Endothelial cell of umbilical vein (primary cell): ENCODE measurements at regions not wholly inside any gene's neighbourhood (a gene's known extent, or its start where the extent isn't known, plus 50 kb on each side); places are given as distances from the start of the nearest gene placed in this dataset.

Experiments
- BruUV-seq: library from RNA; stranded (reverse); fragments of 400-500 nt; replicated peaks from 2 replicates; lab custom pipeline; 2021; lab: Mats Ljungman, UMichigan
- CTCF ChIA-PET: fragments of 300-600, 350-600 bp; sonication (Branson Sonifier 250); formaldehyde crosslinking; loops from one replicate; lab custom pipeline; 2021; ENCODE audit warnings: antibody characterized with exemption, inconsistent platforms; lab: Charles Lee
- POLR2A ChIA-PET: fragments of 300-600, 350-600 bp; sonication (Branson Sonifier 250); formaldehyde crosslinking; loops from one replicate; lab custom pipeline; 2021; ENCODE audit warnings: antibody characterized with exemption, inconsistent platforms; lab: Charles Lee
- DNase-seq: peaks from one replicate; pipeline ENCODE4 v3.0.0-alpha.2; 2011; ENCODE audit warnings: low read depth, low spot score
- FAIRE-seq: peaks from 2 replicates; lab custom pipeline; 2011; peaks lifted over from hg19 to GRCh38; lab: Jason Lieb, UNC
- H2AFZ ChIP-seq: 2 replicates; pipeline ENCODE4 v1.6.0; 2012; ENCODE audit warnings: low read depth, low read length, control low read depth, inconsistent platforms
- H3K27ac ChIP-seq: 2 replicates; pipeline ENCODE4 v1.5.1; 2011; ENCODE audit warnings: low read depth, mild to moderate bottlenecking, control low read depth, low read length, moderate library complexity; ENCODE audit not compliant: insufficient read depth
- H3K27me3 ChIP-seq, 2 experiments: 2 replicates each; pipeline versions ENCODE4 v1.6.0 to v1.6.1; 2011; ENCODE audit warnings: low read length in 2 of 2, mixed read lengths in 1 of 2; ENCODE audit not compliant: control insufficient read depth in 2 of 2, insufficient read depth in 2 of 2
- H3K36me3 ChIP-seq, 2 experiments: 2 replicates in 1 of 2; 3 replicates in 1 of 2; pipeline ENCODE4 v1.5.1; 2011; ENCODE audit warnings: low read length in 2 of 2, mild to moderate bottlenecking in 1 of 2, moderate library complexity in 1 of 2; ENCODE audit not compliant: control insufficient read depth in 2 of 2, insufficient read depth in 2 of 2; ENCODE audit errors: extremely low read depth in 1 of 2
- H3K4me1 ChIP-seq: 3 replicates; pipeline ENCODE4 v1.5.1; 2011; ENCODE audit warnings: mild to moderate bottlenecking, low read length; ENCODE audit not compliant: control insufficient read depth, insufficient read depth; ENCODE audit errors: extremely low read depth
- H3K4me2 ChIP-seq: 2 replicates; pipeline ENCODE4 v1.6.1; 2011; ENCODE audit warnings: low read length, control low read depth, mixed read lengths; ENCODE audit not compliant: insufficient read depth
- H3K4me3 ChIP-seq, 3 experiments: fragments of 200-600 bp in 1 of 3; sonication (generic), shearing (Covaris generic) in 1 of 3; replicated peaks in 1 of 3; 2 replicates each; pipeline ENCODE4 v1.5.1; 2011 to 2016; ENCODE audit warnings: control low read depth in 3 of 3, low read length in 3 of 3, mild to moderate bottlenecking in 2 of 3, inconsistent platforms in 1 of 3, low read depth in 1 of 3, moderate library complexity in 1 of 3; ENCODE audit not compliant: insufficient read depth in 1 of 3
- H3K79me2 ChIP-seq: 2 replicates; pipeline ENCODE4 v1.6.0; 2012; ENCODE audit warnings: low read length, inconsistent platforms; ENCODE audit not compliant: control insufficient read depth, insufficient read depth
- H3K9ac ChIP-seq: replicated peaks from 2 replicates; pipeline ENCODE3; 2011; ENCODE audit warnings: low read length, control low read depth; ENCODE audit not compliant: insufficient read depth; ENCODE audit errors: extremely low read depth
- H3K9me1 ChIP-seq: replicated peaks from 3 replicates; pipeline ENCODE4 v1.6.0; 2011; ENCODE audit warnings: mild to moderate bottlenecking, low read length; ENCODE audit not compliant: control insufficient read depth, insufficient read depth; ENCODE audit errors: extremely low read depth
- H3K9me3 ChIP-seq: replicated peaks from 2 replicates; pipeline ENCODE4 v1.5.1; 2012; ENCODE audit warnings: low read length, inconsistent platforms; ENCODE audit not compliant: control insufficient read depth, insufficient read depth
- H4K20me1 ChIP-seq: replicated peaks from 2 replicates; pipeline ENCODE3; 2011; ENCODE audit warnings: mild to moderate bottlenecking, low read length; ENCODE audit not compliant: control insufficient read depth, insufficient read depth; ENCODE audit errors: extremely low read depth
- CTCF ChIP-seq, 2 donors: IDR thresholded peaks; 1 replicate in 1 of 2; 2 replicates in 1 of 2; pipeline ENCODE4 v1.5.1; 2011; ENCODE audit warnings: low read length in 2 of 2, mild to moderate bottlenecking in 2 of 2, moderate library complexity in 2 of 2, control low read depth in 1 of 2, inconsistent platforms in 1 of 2, low read depth in 1 of 2; ENCODE audit not compliant: insufficient read depth in 1 of 2; ENCODE audit errors: extremely low read depth in 1 of 2
- EZH2 ChIP-seq: IDR thresholded peaks from 2 replicates; pipeline ENCODE4 v1.6.1; 2012; ENCODE audit warnings: borderline replicate concordance, low read depth, mild to moderate bottlenecking, moderate library complexity, low read length, inconsistent platforms; ENCODE audit not compliant: severe bottlenecking
- FOS ChIP-seq: IDR thresholded peaks from 2 replicates; pipeline ENCODE4 v1.6.1; 2011; ENCODE audit warnings: mild to moderate bottlenecking, low read length, moderate library complexity, borderline replicate concordance; ENCODE audit not compliant: insufficient read depth
- GATA2 ChIP-seq: IDR thresholded peaks from 2 replicates; pipeline ENCODE4 v1.7.0; 2011; ENCODE audit warnings: low read depth, mild to moderate bottlenecking, moderate library complexity, mixed read lengths, low read length; ENCODE audit not compliant: insufficient read length, insufficient read depth
- JUN ChIP-seq: IDR thresholded peaks from 2 replicates; pipeline ENCODE4 v1.6.1; 2011; ENCODE audit warnings: borderline replicate concordance, low read depth; ENCODE audit not compliant: insufficient read length, insufficient read depth
- MAX ChIP-seq: IDR thresholded peaks from 2 replicates; pipeline ENCODE4 v1.6.1; 2011; ENCODE audit not compliant: insufficient read depth, insufficient read length
- MYC ChIP-seq: IDR thresholded peaks from one replicate; pipeline ENCODE4 v1.6.1; 2011; ENCODE audit warnings: mild to moderate bottlenecking, low read depth, low read length
- POLR2A ChIP-seq: IDR thresholded peaks from 2 replicates; pipeline ENCODE4 v1.6.1; 2012; ENCODE audit warnings: low read depth, mild to moderate bottlenecking, control low read depth, low read length
- POLR2AphosphoS5 ChIP-seq: IDR thresholded peaks from 2 replicates; pipeline ENCODE4 v1.6.1; 2012; ENCODE audit warnings: low read depth, mild to moderate bottlenecking, control low read depth, low read length, moderate library complexity; ENCODE audit not compliant: insufficient read depth
- dilution Hi-C: fragments of 300-500 bp; cut with MboI; formaldehyde crosslinking; loops from one replicate; pipeline ENCODE4 v1.15.0; 2019; ENCODE audit warnings: low sequenced_read_pairs; ENCODE audit not compliant: extremely low pct_ligation_motif_present
- intact Hi-C: fragments of 100-400 bp; cut with micrococcal nuclease; formaldehyde crosslinking; loops from one replicate; pipeline ENCODE4 v1.10.0; 2022

GRCh38 chr11:110972640-110973039 is 260.4 kb upstream of the ARHGAP20 start:
- Histone ChIP-seq H3K79me2 (no peaks in the 10 kb centered on the region), H3K27ac (no peak overlapping the region), H3K27me3 (no peaks in the 10 kb centered on the region), H3K9me1 (no peaks in the 10 kb centered on the region), H3K4me3 (no peak overlapping the region), H3K9me3 (no peaks in the 10 kb centered on the region), H2AFZ (no peak overlapping the region), H4K20me1 (no peaks in the 10 kb centered on the region), H3K9ac (no peak overlapping the region), H3K4me1 (no peaks in the 10 kb centered on the region), H3K4me2 (no peak overlapping the region), H3K36me3 (no peaks in the 10 kb centered on the region)
- DNase-seq (no peak), FAIRE-seq (no peak)
- no peak for TF ChIP-seq GATA2
- no peak for TF ChIP-seq CTCF (IDR thresholded peaks at IDR 0.05; ENCODE audit: extremely low read depth in 1 of 2, insufficient read depth in 1 of 2, low read depth in 1 of 2, low read length in 2 of 2)
- no peak for TF ChIP-seq MAX
- TF ChIP-seq EZH2, result no peak
- TF ChIP-seq FOS, result no peak
- no peak for TF ChIP-seq JUN
- TF ChIP-seq POLR2A, result no peak
- TF ChIP-seq MYC, result no peak
- no peak for TF ChIP-seq POLR2AphosphoS5
- intact Hi-C loops (loop anchor here (5.0 kb wide), 1 partner anchor 260 kb away; the partner anchor contains the start of gene ARHGAP20), dilution Hi-C loops (no loop called here)
- BruUV-seq, result no TSS peak
- CTCF ChIA-PET, result no interaction called here
- POLR2A ChIA-PET, result no interaction called here
